Smooth muscle cell (in vitro differentiated cells): ENCODE measurements at regions not wholly inside any gene's neighbourhood (a gene's known extent, or its start where the extent isn't known, plus 50 kb on each side); places are given as distances from the start of the nearest gene placed in this dataset.

Experiments used
- DNase-seq: peaks from one replicate; lab custom pipeline; 2025; ENCODE audit not compliant: unreplicated experiment; lab: John Stamatoyannopoulos, UW
- H2AFZ ChIP-seq: fragments of 200-600 bp; sonication (generic); 2 replicates; pipeline ENCODE4 v1.6.0; 2016; ENCODE audit warnings: antibody characterized with exemption, low read depth, mild to moderate bottlenecking
- H3F3A ChIP-seq: fragments of 200-600 bp; sonication (generic); 2 replicates; pipeline ENCODE4 v1.6.0; 2017; ENCODE audit warnings: antibody characterized with exemption, low read depth
- H3K27ac ChIP-seq: fragments of 200-600 bp; sonication (generic); 2 replicates; pipeline ENCODE4 v1.5.1; 2016; ENCODE audit warnings: low read depth, mild to moderate bottlenecking
- H3K27me3 ChIP-seq: fragments of 200-600 bp; sonication (generic); 2 replicates; pipeline ENCODE4 v1.6.1; 2016; ENCODE audit warnings: low read depth, mild to moderate bottlenecking
- H3K36me3 ChIP-seq: fragments of 200-600 bp; sonication (generic); 2 replicates; pipeline ENCODE4 v1.5.1; 2016; ENCODE audit warnings: low read depth
- H3K4me1 ChIP-seq: fragments of 200-600 bp; sonication (generic); 2 replicates; pipeline ENCODE4 v1.5.1; 2016; ENCODE audit warnings: low read depth
- H3K4me2 ChIP-seq: fragments of 200-600 bp; sonication (generic); 2 replicates; pipeline ENCODE4 v1.6.0; 2016; ENCODE audit warnings: mild to moderate bottlenecking
- H3K4me3 ChIP-seq: fragments of 200-600 bp; sonication (generic); 2 replicates; pipeline ENCODE4 v1.5.1; 2016; ENCODE audit warnings: mild to moderate bottlenecking
- H3K79me2 ChIP-seq: fragments of 200-600 bp; sonication (generic); 2 replicates; pipeline ENCODE4 v1.6.0; 2016; ENCODE audit warnings: low read depth, mild to moderate bottlenecking
- H3K9ac ChIP-seq: fragments of 200-600 bp; sonication (generic); 2 replicates; pipeline ENCODE4 v1.6.0; 2016; ENCODE audit warnings: low read depth
- H3K9me3 ChIP-seq: fragments of 200-600 bp; sonication (generic); replicated peaks from 2 replicates; pipeline ENCODE4 v1.5.1; 2016; ENCODE audit warnings: low read depth
- H4K20me1 ChIP-seq: fragments of 200-600 bp; sonication (generic); 2 replicates; pipeline ENCODE4 v1.6.0; 2016; ENCODE audit warnings: low read depth
- WGBS: methylation state at CpG from one replicate; pipeline ENCODE4 v1.1.7; 2016; ENCODE audit warnings: low lambda C conversion rate; 5-methylcytosine and 5-hydroxymethylcytosine counted together
- TF ChIP-seq, protein P1 (sequence below): fragments of 200-600 bp; sonication (generic); IDR thresholded peaks from 2 replicates; pipeline ENCODE4 v1.5.1; 2017; ENCODE audit warnings: borderline replicate concordance, mild to moderate bottlenecking, antibody characterized with exemption; ENCODE audit not compliant: insufficient read depth, poor library complexity, severe bottlenecking

GRCh38 chr1:239722035-239722434 lies 335.7 kb downstream of the CHRM3 start:
- Histone ChIP-seq H3K36me3 (no peaks in the 10 kb centered on the region), H3K9me3 (no peaks in the 10 kb centered on the region), H3K27me3 (no peaks in the 10 kb centered on the region), H3K4me3 (no peak overlapping the region), H2AFZ (no peak overlapping the region), H4K20me1 (no peaks in the 10 kb centered on the region), H3K9ac (no peak overlapping the region), H3F3A (no peaks in the 10 kb centered on the region), H3K4me2 (no peak overlapping the region), H3K4me1 (no peaks in the 10 kb centered on the region), H3K27ac (peak overlapping the region; percentile 8), H3K79me2 (no peaks in the 10 kb centered on the region)
- no peak for DNase-seq
- WGBS: 89% methylated on average over 1 of the region's 1 CpG
- TF ChIP-seq, protein P1, sequence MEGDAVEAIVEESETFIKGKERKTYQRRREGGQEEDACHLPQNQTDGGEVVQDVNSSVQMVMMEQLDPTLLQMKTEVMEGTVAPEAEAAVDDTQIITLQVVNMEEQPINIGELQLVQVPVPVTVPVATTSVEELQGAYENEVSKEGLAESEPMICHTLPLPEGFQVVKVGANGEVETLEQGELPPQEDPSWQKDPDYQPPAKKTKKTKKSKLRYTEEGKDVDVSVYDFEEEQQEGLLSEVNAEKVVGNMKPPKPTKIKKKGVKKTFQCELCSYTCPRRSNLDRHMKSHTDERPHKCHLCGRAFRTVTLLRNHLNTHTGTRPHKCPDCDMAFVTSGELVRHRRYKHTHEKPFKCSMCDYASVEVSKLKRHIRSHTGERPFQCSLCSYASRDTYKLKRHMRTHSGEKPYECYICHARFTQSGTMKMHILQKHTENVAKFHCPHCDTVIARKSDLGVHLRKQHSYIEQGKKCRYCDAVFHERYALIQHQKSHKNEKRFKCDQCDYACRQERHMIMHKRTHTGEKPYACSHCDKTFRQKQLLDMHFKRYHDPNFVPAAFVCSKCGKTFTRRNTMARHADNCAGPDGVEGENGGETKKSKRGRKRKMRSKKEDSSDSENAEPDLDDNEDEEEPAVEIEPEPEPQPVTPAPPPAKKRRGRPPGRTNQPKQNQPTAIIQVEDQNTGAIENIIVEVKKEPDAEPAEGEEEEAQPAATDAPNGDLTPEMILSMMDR: no peak

- Histone ChIP-seq H3K4me1 (no peaks in the 10 kb centered on the region), H3K9me3 (no peaks in the 10 kb centered on the region), H3K27me3 (no peaks in the 10 kb centered on the region), H3K4me3 (no peak overlapping the region), H3K79me2 (no peaks in the 10 kb centered on the region), H3F3A (no peaks in the 10 kb centered on the region), H2AFZ (no peak overlapping the region), H3K27ac (no peak overlapping the region), H3K9ac (no peak overlapping the region), H4K20me1 (no peaks in the 10 kb centered on the region), H3K4me2 (no peak overlapping the region), H3K36me3 (no peaks in the 10 kb centered on the region)
- 86% methylated on average over 2 of the region's 2 CpGs for WGBS
- DNase-seq: no peak
- TF ChIP-seq, protein P1: no peak
Measured at GRCh38 chr1:239723776-239724367, 337.5 kb downstream of the CHRM3 start.

- no peaks in the 10 kb centered on the region for H3K27me3 ChIP-seq
- no peaks in the 10 kb centered on the region for H3K79me2 ChIP-seq
- H2AFZ ChIP-seq: no peak overlapping the region
- 87% methylated on average over 6 of the region's 6 CpGs for WGBS
- H3K9me3 ChIP-seq: no peaks in the 10 kb centered on the region
- H3K4me1 ChIP-seq: no peaks in the 10 kb centered on the region
- H3K9ac ChIP-seq: no peak overlapping the region
- H3K4me2 ChIP-seq: no peak overlapping the region
- no peaks in the 10 kb centered on the region for H4K20me1 ChIP-seq
- TF ChIP-seq, protein P1: no peak
- H3K36me3 ChIP-seq: no peaks in the 10 kb centered on the region
- H3F3A ChIP-seq: no peaks in the 10 kb centered on the region
- no peak overlapping the region for H3K4me3 ChIP-seq
- H3K27ac ChIP-seq: no peak overlapping the region
- no peak for DNase-seq
Measured at GRCh38 chr1:239725371-239725770, 339.0 kb downstream of the CHRM3 start.

GRCh38 chr1:239725933-239726332 lies 339.6 kb downstream of the CHRM3 start:
- Histone ChIP-seq H3K36me3 (no peaks in the 10 kb centered on the region), H4K20me1 (no peaks in the 10 kb centered on the region), H3K4me1 (no peaks in the 10 kb centered on the region), H3K4me2 (no peak overlapping the region), H3F3A (no peaks in the 10 kb centered on the region), H3K9me3 (no peaks in the 10 kb centered on the region), H3K79me2 (no peaks in the 10 kb centered on the region), H3K27ac (no peak overlapping the region), H3K9ac (no peak overlapping the region), H3K27me3 (no peaks in the 10 kb centered on the region), H3K4me3 (no peak overlapping the region), H2AFZ (no peak overlapping the region)
- DNase-seq: no peak
- TF ChIP-seq, protein P1: no peak
- 93% methylated on average over 5 of the region's 5 CpGs for WGBS
